ENCODE measurements at regions not wholly inside any gene's neighbourhood (a gene's known extent, or its start where the extent isn't known, plus 50 kb on each side); places are given as distances from the start of the nearest gene placed in this dataset.

GRCh38 chr15:56868170-56868569 is 50.3 kb upstream of the TCF12 start:
- DNase-seq, result no peak

GRCh38 chr15:56866803-56867202 is 51.6 kb upstream of the TCF12 start:
- DNase-seq, result no peak

GRCh38 chr15:56857828-56858227 is 60.6 kb upstream of the TCF12 start:
- no peak for DNase-seq

- no peak for DNase-seq
Observed at GRCh38 chr15:56856934-56857333, 61.5 kb upstream of the TCF12 start.

- DNase-seq, result no peak
Observed at GRCh38 chr15:56844892-56845291, 73.6 kb upstream of the TCF12 start.

GRCh38 chr15:56844471-56844870 is 74.0 kb upstream of the TCF12 start:
- DNase-seq, result no peak

GRCh38 chr15:56839641-56840040 is 78.8 kb upstream of the TCF12 start:
- no peak for DNase-seq

GRCh38 chr15:56839099-56839498 is 79.3 kb upstream of the TCF12 start:
- peak in 1 of 5 donors; percentile 15 for DNase-seq

GRCh38 chr15:56838085-56838484 is 80.4 kb upstream of the TCF12 start:
- DNase-seq, result no peak

GRCh38 chr15:56837273-56837672 is 81.2 kb upstream of the TCF12 start:
- no peak for DNase-seq

- no peak for DNase-seq
Observed at GRCh38 chr15:56835718-56836171, 82.7 kb upstream of the TCF12 start.

- DNase-seq, result no peak
Observed at GRCh38 chr15:56832125-56832524, 86.3 kb upstream of the TCF12 start.

GRCh38 chr15:56831467-56832005 is 86.9 kb upstream of the TCF12 start:
- DNase-seq, result no peak

GRCh38 chr15:56824175-56824574 is 90.9 kb upstream of the ZNF280D start:
- DNase-seq, result no peak

GRCh38 chr15:56821721-56822425 is 88.6 kb upstream of the ZNF280D start:
- DNase-seq, result peak in 3 of 5 donors; percentile 8 to 28 (median 21)

GRCh38 chr15:56820333-56820732 is 87.0 kb upstream of the ZNF280D start:
- DNase-seq, result no peak

GRCh38 chr15:56817321-56818080 is 84.2 kb upstream of the ZNF280D start:
- DNase-seq, result no peak

- no peak for DNase-seq
Observed at GRCh38 chr15:56816781-56817180, 83.5 kb upstream of the ZNF280D start.

- DNase-seq, result peak in 1 of 5 donors; percentile 42
Observed at GRCh38 chr15:56815247-56815646, 81.9 kb upstream of the ZNF280D start.

- DNase-seq, result no peak
Observed at GRCh38 chr15:56814429-56814828, 81.1 kb upstream of the ZNF280D start.

- DNase-seq, result no peak
Observed at GRCh38 chr15:56813995-56814394, 80.7 kb upstream of the ZNF280D start.

GRCh38 chr15:56812961-56813360 is 79.7 kb upstream of the ZNF280D start:
- DNase-seq, result no peak

- DNase-seq, result no peak
Observed at GRCh38 chr15:56812221-56812620, 78.9 kb upstream of the ZNF280D start.

GRCh38 chr15:56811586-56811985 is 78.3 kb upstream of the ZNF280D start:
- no peak for DNase-seq
